Peyer's patch (tissue), 4 donors: ENCODE measurements at regions not wholly inside any gene's neighbourhood (a gene's known extent, or its start where the extent isn't known, plus 50 kb on each side); places are given as distances from the start of the nearest gene placed in this dataset.

Experiments used
- CTCF ChIP-seq, 6 experiments: fragments of 450-650 bp in 4 of 6; fragments of 200-600 bp in 2 of 6; sonication (generic) in 1 of 6; IDR thresholded peaks; one replicate each; pipeline ENCODE4 v1.5.1; 2017 to 2019; ENCODE audit warnings: antibody characterized with exemption in 6 of 6, mild to moderate bottlenecking in 3 of 6, moderate library complexity in 1 of 6
- POLR2A ChIP-seq, 2 donors: fragments of 450-650 bp; IDR thresholded peaks; one replicate each; pipeline ENCODE4 v1.5.1; 2017; ENCODE audit warnings: antibody characterized with exemption in 2 of 2, mild to moderate bottlenecking in 2 of 2, moderate library complexity in 2 of 2

GRCh38 chr3:184641430-184641829 is 70.4 kb downstream of the MAGEF1 start:
- TF ChIP-seq POLR2A (IDR thresholded peaks at IDR 0.05) (no peak), CTCF (IDR thresholded peaks at IDR 0.05) (no peak)
